ENCODE measurements at regions not wholly inside any gene's neighbourhood (a gene's known extent, or its start where the extent isn't known, plus 50 kb on each side); places are given as distances from the start of the nearest gene placed in this dataset.
A peak's percentile ranks its signal among the peaks of the same experiment; 100 is the strongest.

DNA sequence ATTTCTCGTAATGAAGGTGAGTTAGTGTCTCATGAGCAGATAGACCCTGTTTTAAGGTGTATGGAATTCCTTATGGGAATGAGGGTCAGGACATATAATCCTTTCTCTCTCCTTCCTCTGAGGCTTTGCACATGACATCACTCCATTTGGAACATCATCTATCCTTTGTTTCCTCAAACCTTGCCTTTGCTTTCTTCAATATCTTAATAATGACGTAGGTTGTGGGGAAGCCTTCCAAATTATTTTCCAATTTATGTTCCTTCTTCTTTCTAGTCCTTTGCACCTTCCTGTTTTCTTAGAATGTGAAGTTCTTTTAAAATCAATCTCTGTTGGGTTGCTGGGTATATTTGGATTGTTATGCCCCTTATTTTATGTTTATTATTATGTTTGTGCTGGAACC is 502.9 kb upstream of the STXBP6 start:
- Mint-ChIP-seq H3K36me3 (ENCODE audit: low read depth) (no peaks in the 10 kb centered on the region), H3K4me3 (no peak overlapping the region), H3K27me3 (ENCODE audit: insufficient read depth) (no peaks in the 10 kb centered on the region), H3K27ac (no peak overlapping the region), H3K9me3 (peaks cover 72% of the 10 kb centered on the region), H3K4me1 (ENCODE audit: low read depth) (no peaks in the 10 kb centered on the region)
- TF ChIP-seq, protein P1, sequence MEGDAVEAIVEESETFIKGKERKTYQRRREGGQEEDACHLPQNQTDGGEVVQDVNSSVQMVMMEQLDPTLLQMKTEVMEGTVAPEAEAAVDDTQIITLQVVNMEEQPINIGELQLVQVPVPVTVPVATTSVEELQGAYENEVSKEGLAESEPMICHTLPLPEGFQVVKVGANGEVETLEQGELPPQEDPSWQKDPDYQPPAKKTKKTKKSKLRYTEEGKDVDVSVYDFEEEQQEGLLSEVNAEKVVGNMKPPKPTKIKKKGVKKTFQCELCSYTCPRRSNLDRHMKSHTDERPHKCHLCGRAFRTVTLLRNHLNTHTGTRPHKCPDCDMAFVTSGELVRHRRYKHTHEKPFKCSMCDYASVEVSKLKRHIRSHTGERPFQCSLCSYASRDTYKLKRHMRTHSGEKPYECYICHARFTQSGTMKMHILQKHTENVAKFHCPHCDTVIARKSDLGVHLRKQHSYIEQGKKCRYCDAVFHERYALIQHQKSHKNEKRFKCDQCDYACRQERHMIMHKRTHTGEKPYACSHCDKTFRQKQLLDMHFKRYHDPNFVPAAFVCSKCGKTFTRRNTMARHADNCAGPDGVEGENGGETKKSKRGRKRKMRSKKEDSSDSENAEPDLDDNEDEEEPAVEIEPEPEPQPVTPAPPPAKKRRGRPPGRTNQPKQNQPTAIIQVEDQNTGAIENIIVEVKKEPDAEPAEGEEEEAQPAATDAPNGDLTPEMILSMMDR (IDR thresholded peaks at IDR 0.05) = no peak
- no peak for DNase-seq

GRCh38 chr14:25551674-25552073 is 501.7 kb upstream of the STXBP6 start:
- H3K4me3 Mint-ChIP-seq = no peak overlapping the region
- H3K27ac Mint-ChIP-seq = no peak overlapping the region
- no peaks in the 10 kb centered on the region for H3K4me1 Mint-ChIP-seq (ENCODE audit: low read depth)
- H3K9me3 Mint-ChIP-seq = peaks cover 74% of the 10 kb centered on the region
- TF ChIP-seq, protein P1 (IDR thresholded peaks at IDR 0.05) = no peak
- no peaks in the 10 kb centered on the region for H3K27me3 Mint-ChIP-seq (ENCODE audit: insufficient read depth)
- no peaks in the 10 kb centered on the region for H3K36me3 Mint-ChIP-seq (ENCODE audit: low read depth)
- no peak for DNase-seq

- Mint-ChIP-seq H3K4me1 (ENCODE audit: low read depth) (no peaks in the 10 kb centered on the region), H3K27ac (no peak overlapping the region), H3K4me3 (no peak overlapping the region), H3K36me3 (ENCODE audit: low read depth) (no peaks in the 10 kb centered on the region), H3K27me3 (ENCODE audit: insufficient read depth) (no peaks in the 10 kb centered on the region), H3K9me3 (peaks cover 81% of the 10 kb centered on the region)
- DNase-seq = no peak
- TF ChIP-seq, protein P1 (IDR thresholded peaks at IDR 0.05) = no peak
Observed at GRCh38 chr14:25546826-25547225, 496.9 kb upstream of the STXBP6 start.

- H3K27ac Mint-ChIP-seq = no peak overlapping the region
- DNase-seq = no peak
- no peaks in the 10 kb centered on the region; the same call in none of the 2 replicates for H3K27me3 Mint-ChIP-seq (ENCODE audit: insufficient read depth)
- TF ChIP-seq, protein P1 (IDR thresholded peaks at IDR 0.05) = peak; percentile 39; the same call in 1 of the 2 replicates
- no peak overlapping the region for H3K4me3 Mint-ChIP-seq
- H3K4me1 Mint-ChIP-seq (ENCODE audit: low read depth) = no peaks in the 10 kb centered on the region
- no peaks in the 10 kb centered on the region; the same call in 1 of the 2 replicates for H3K36me3 Mint-ChIP-seq (ENCODE audit: low read depth)
- peaks cover 58% of the 10 kb centered on the region for H3K9me3 Mint-ChIP-seq
Observed at GRCh38 chr14:25537846-25538455, 488.0 kb upstream of the STXBP6 start.

- Mint-ChIP-seq H3K27ac (no peak overlapping the region), H3K4me1 (ENCODE audit: low read depth) (no peaks in the 10 kb centered on the region), H3K27me3 (ENCODE audit: insufficient read depth) (no peaks in the 10 kb centered on the region), H3K9me3 (peaks cover 55% of the 10 kb centered on the region), H3K4me3 (no peak overlapping the region), H3K36me3 (ENCODE audit: low read depth) (no peaks in the 10 kb centered on the region)
- TF ChIP-seq, protein P1 (IDR thresholded peaks at IDR 0.05) = no peak
- DNase-seq = no peak
Observed at GRCh38 chr14:25526290-25526689, 476.3 kb upstream of the STXBP6 start.

Data from HFFc6 (cell line).